DND-41 (cell line): ENCODE measurements at regions not wholly inside any gene's neighbourhood (a gene's known extent, or its start where the extent isn't known, plus 50 kb on each side); places are given as distances from the start of the nearest gene placed in this dataset.

ENCODE experiments used
- ATAC-seq: fragments of 200-7000 bp; cut with Tn5 transposase; 3 replicates; pipeline ENCODE4 v1.9.1; 2021; ENCODE audit warnings: low read depth; ENCODE audit not compliant: insufficient read depth
- DNase-seq: peaks from one replicate; pipeline ENCODE4 v3.0.0-alpha.2; 2020
- H2AFZ ChIP-seq: 2 replicates; pipeline ENCODE4 v1.6.0; 2012; ENCODE audit warnings: low read depth, low read length
- H3K27ac ChIP-seq: 2 replicates; pipeline ENCODE4 v1.5.1; 2012; ENCODE audit warnings: low read length, inconsistent platforms
- H3K27me3 ChIP-seq: fragments of 200-600 bp; sonication (generic); 2 replicates; pipeline ENCODE4 v1.6.0; 2012; ENCODE audit warnings: low read length, mild to moderate bottlenecking, inconsistent platforms; ENCODE audit not compliant: insufficient read depth, poor library complexity
- H3K36me3 ChIP-seq: 2 replicates; pipeline ENCODE4 v1.5.1; 2012; ENCODE audit warnings: low read length, inconsistent platforms; ENCODE audit not compliant: insufficient read depth
- H3K4me1 ChIP-seq: 2 replicates; pipeline ENCODE4 v1.5.1; 2012; ENCODE audit warnings: mild to moderate bottlenecking, low read length; ENCODE audit not compliant: insufficient read depth
- H3K4me2 ChIP-seq: 2 replicates; pipeline ENCODE4 v1.6.0; 2012; ENCODE audit warnings: mild to moderate bottlenecking, moderate library complexity, low read length, inconsistent platforms; ENCODE audit not compliant: insufficient read depth
- H3K4me3 ChIP-seq, 2 experiments: fragments of 200-600 bp in 1 of 2; shearing (Covaris generic) in 1 of 2; 2 replicates each; pipeline ENCODE4 v1.5.1; 2012 to 2016; ENCODE audit warnings: inconsistent platforms in 2 of 2, low read length in 2 of 2, mild to moderate bottlenecking in 2 of 2, low read depth in 1 of 2, moderate library complexity in 1 of 2
- H3K79me2 ChIP-seq: 2 replicates; pipeline ENCODE4 v1.6.0; 2012; ENCODE audit warnings: low read length, inconsistent platforms; ENCODE audit not compliant: insufficient read depth
- H3K9ac ChIP-seq: 2 replicates; pipeline ENCODE4 v1.6.0; 2012; ENCODE audit warnings: low read depth, mild to moderate bottlenecking, inconsistent platforms, low read length, moderate library complexity
- H3K9me3 ChIP-seq: 2 replicates; pipeline ENCODE4 v1.5.1; 2012; ENCODE audit warnings: low read length, moderate library complexity, mild to moderate bottlenecking, inconsistent platforms; ENCODE audit not compliant: insufficient read depth, severe bottlenecking
- H4K20me1 ChIP-seq: 2 replicates; pipeline ENCODE4 v1.6.0; 2012; ENCODE audit warnings: low read length; ENCODE audit not compliant: insufficient read depth
- CTCF ChIP-seq: IDR thresholded peaks from 2 replicates; pipeline ENCODE4 v1.5.1; 2012; ENCODE audit warnings: borderline replicate concordance, low read length, moderate library complexity, mild to moderate bottlenecking; ENCODE audit not compliant: poor library complexity, severe bottlenecking; ENCODE audit errors: extremely low read depth
- EZH2 ChIP-seq: IDR thresholded peaks from 3 replicates; pipeline ENCODE4 v1.6.1; 2012; ENCODE audit warnings: borderline replicate concordance, low read depth, mild to moderate bottlenecking, moderate library complexity, low read length, inconsistent platforms; ENCODE audit not compliant: severe bottlenecking

GRCh38 chr3:73136941-73137340 lies 75.5 kb downstream of the EBLN2 start:
- Histone ChIP-seq H3K4me3 (no peak overlapping the region), H3K27me3 (no peaks in the 10 kb centered on the region), H3K79me2 (no peaks in the 10 kb centered on the region), H3K36me3 (no peaks in the 10 kb centered on the region), H3K4me1 (no peaks in the 10 kb centered on the region), H2AFZ (no peak overlapping the region), H4K20me1 (no peaks in the 10 kb centered on the region), H3K9ac (no peak overlapping the region), H3K4me2 (no peak overlapping the region), H3K27ac (no peak overlapping the region), H3K9me3 (no peaks in the 10 kb centered on the region)
- DNase-seq (no peak), ATAC-seq (no peak)
- TF ChIP-seq CTCF (no peak), EZH2 (no peak)

- TF ChIP-seq CTCF (no peak), EZH2 (no peak)
- H3K79me2 ChIP-seq, result no peaks in the 10 kb centered on the region
- no peak overlapping the region for H3K27ac ChIP-seq
- H2AFZ ChIP-seq, result no peak overlapping the region
- H3K9me3 ChIP-seq, result no peaks in the 10 kb centered on the region
- H3K4me3 ChIP-seq, result no peak overlapping the region
- ATAC-seq (no peak), DNase-seq (no peak)
- H3K36me3 ChIP-seq, result no peaks in the 10 kb centered on the region
- no peaks in the 10 kb centered on the region for H4K20me1 ChIP-seq
- no peaks in the 10 kb centered on the region for H3K27me3 ChIP-seq
- H3K9ac ChIP-seq, result no peak overlapping the region
- H3K4me1 ChIP-seq, result no peaks in the 10 kb centered on the region
- no peak overlapping the region for H3K4me2 ChIP-seq
Observed at GRCh38 chr3:73137736-73138403, 76.4 kb downstream of the EBLN2 start.

GRCh38 chr3:73140772-73141442 lies 79.4 kb downstream of the EBLN2 start:
- no peak overlapping the region for H2AFZ ChIP-seq

More at GRCh38 chr3:73140772-73141442, 79.4 kb downstream of the EBLN2 start:
- no peaks in the 10 kb centered on the region for H3K36me3 ChIP-seq
- no peak overlapping the region for H3K4me2 ChIP-seq
- no peaks in the 10 kb centered on the region for H4K20me1 ChIP-seq
- no peak overlapping the region for H3K4me3 ChIP-seq
- DNase-seq (no peak), ATAC-seq (no peak)
- no peak overlapping the region for H3K27ac ChIP-seq
- H3K79me2 ChIP-seq, result no peaks in the 10 kb centered on the region
- no peaks in the 10 kb centered on the region for H3K4me1 ChIP-seq
- H3K9me3 ChIP-seq, result no peaks in the 10 kb centered on the region
- TF ChIP-seq EZH2 (no peak), CTCF (no peak)
- no peaks in the 10 kb centered on the region for H3K27me3 ChIP-seq
- H3K9ac ChIP-seq, result no peak overlapping the region
